Activated naive CD4-positive, alpha-beta T cell treated with anti-CD3 and anti-CD28 coated beads, Interleukin-2, amount 10 ng/mL, durations not matched to agents 7 days and 5 days (primary cell): ENCODE measurements at regions not wholly inside any gene's neighbourhood (a gene's known extent, or its start where the extent isn't known, plus 50 kb on each side); places are given as distances from the start of the nearest gene placed in this dataset.
"Not testable (repeated sequence)": the region's sequence is repeated elsewhere in the genome, so short reads cannot be mapped to it uniquely, and the experiment has no call there.

Source experiments
- CTCF ChIA-PET: fragments of 350-600 bp; sonication (Branson Sonifier 250); formaldehyde crosslinking; loops from one replicate; lab custom pipeline; 2021; ENCODE audit warnings: antibody characterized with exemption; lab: Charles Lee
- DNase-seq: peaks from one replicate; pipeline ENCODE4 v3.0.0-alpha.2; 2020
- H3K27ac Mint-ChIP-seq: one replicate; pipeline ENCODE4 v1.8.0; 2021; ENCODE audit warnings: mild to moderate bottlenecking, moderate library complexity, mixed read lengths
- H3K27me3 Mint-ChIP-seq: one replicate; pipeline ENCODE4 v1.8.0; 2021; ENCODE audit warnings: mild to moderate bottlenecking, mixed read lengths
- H3K36me3 Mint-ChIP-seq: one replicate; pipeline ENCODE4 v1.8.0; 2021; ENCODE audit warnings: mixed read lengths
- H3K4me1 Mint-ChIP-seq: one replicate; pipeline ENCODE4 v1.8.0; 2021; ENCODE audit warnings: mixed read lengths
- H3K4me3 Mint-ChIP-seq: one replicate; pipeline ENCODE4 v1.8.0; 2021; ENCODE audit warnings: mild to moderate bottlenecking, moderate library complexity, mixed read lengths
- H3K9me3 Mint-ChIP-seq: one replicate; pipeline ENCODE4 v1.8.0; 2021; ENCODE audit warnings: mixed read lengths

DNA sequence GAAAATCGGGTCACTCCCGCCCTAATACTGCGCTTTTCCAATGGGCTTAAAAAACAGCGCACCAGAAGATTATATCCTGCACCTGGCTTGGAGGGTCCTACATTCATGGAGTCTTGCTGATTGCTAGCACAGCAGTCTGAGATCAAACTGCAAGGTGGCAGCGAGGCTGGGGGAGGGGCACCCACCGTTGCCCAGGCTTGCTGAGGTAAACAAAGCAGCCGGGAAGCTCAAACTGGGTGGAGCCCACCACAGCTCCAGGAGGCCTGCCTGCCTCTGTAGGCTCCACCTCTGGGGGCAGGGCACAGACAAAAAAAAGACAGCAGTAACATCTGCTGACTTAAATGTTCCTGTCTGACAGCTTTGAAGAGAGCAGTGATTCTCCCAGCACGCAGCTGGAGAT lies 150.6 kb upstream of the ANKFN1 start:
- H3K9me3 Mint-ChIP-seq, H3K27ac Mint-ChIP-seq, H3K27me3 Mint-ChIP-seq, DNase-seq, CTCF ChIA-PET, H3K36me3 Mint-ChIP-seq, H3K4me1 Mint-ChIP-seq, H3K4me3 Mint-ChIP-seq: not testable (repeated sequence)

DNA sequence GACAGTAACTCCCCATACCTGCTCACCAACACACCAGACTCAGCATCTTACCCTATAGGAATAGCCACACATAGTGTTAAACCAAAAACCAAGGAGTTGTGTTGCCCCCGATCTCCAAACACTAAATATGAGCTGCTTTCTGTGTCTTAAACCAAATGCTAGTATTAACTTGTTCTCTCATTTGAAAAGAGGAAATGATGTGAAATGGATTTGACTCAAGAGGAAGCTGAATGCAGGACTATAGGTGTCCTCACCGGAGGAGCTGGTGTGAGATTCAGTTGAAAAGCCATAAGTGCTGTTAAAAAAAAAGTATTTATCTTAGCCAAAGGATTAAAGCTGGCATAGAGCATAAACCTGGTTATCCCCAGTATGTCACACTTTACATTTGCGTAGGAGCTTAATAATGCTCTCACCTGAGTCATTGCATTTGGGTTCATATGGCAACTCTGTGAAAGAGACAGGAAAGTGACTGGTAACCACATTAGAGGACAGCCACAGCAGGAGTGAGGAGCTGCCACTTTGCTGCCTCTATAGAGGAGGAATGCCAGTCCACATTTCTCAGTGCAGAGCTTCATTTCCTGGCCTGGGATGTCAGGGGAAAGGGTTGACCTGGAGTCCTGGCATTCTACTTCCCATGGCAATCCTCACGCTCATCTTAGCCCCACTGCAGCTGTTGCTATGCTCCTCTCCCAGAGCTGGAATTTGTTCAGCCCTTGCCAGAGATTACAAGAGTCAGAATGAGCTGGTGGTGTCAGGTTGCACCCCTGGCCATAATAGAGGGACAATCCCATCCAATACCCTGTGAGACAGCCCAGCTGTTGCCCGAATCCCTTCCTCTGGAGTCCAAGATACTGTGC lies 143.3 kb upstream of the ANKFN1 start:
- no peak overlapping the region for H3K4me3 Mint-ChIP-seq
- H3K27ac Mint-ChIP-seq, result no peak overlapping the region
- no peaks in the 10 kb centered on the region for H3K9me3 Mint-ChIP-seq
- CTCF ChIA-PET, result interaction anchor here (1.1 kb wide), 1 partner anchor 11 kb away, joined by 3 read pairs; no protein-coding TSS in a partner anchor
- H3K36me3 Mint-ChIP-seq, result no peaks in the 10 kb centered on the region
- no peaks in the 10 kb centered on the region for H3K27me3 Mint-ChIP-seq
- H3K4me1 Mint-ChIP-seq, result no peaks in the 10 kb centered on the region
- no peak for DNase-seq

DNA sequence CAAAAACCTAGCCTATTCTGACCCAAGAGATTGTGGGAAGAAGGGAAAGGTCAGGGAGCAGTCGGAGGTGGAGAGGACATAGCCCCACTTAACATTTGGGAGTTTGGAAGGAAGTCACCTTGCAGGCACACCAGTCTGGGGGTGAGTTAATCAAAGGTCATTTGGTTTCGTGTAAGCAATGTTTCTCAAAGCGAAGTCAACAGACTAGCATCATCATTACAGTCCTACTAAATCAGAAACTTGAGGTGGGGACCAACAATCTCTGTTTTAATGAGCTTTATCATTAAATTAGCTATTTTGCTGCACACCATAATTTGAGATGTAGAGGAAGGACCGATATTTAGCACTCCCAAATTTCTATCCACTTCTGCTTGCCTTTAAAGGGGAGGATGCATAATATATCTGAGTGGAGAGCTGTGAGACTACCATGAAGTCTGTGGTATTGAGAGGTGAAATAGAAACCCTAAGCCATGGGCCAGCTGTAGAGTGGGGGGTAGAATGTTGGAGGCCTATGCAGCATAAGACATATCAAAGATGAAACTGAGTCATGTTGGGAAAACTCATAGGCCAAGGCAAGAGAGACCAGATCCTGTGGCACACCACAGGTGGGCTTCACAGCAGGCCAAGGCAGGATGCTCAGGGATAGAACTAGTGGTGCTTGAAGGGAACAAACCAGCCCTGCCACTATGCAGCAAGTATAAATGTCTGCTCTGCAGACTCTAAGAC lies 141.7 kb upstream of the ANKFN1 start:
- no peak overlapping the region for H3K4me3 Mint-ChIP-seq
- H3K9me3 Mint-ChIP-seq, result no peaks in the 10 kb centered on the region
- CTCF ChIA-PET, result no interaction called here
- H3K27me3 Mint-ChIP-seq, result no peaks in the 10 kb centered on the region
- DNase-seq, result no peak
- no peaks in the 10 kb centered on the region for H3K36me3 Mint-ChIP-seq
- H3K4me1 Mint-ChIP-seq, result no peaks in the 10 kb centered on the region
- H3K27ac Mint-ChIP-seq, result no peak overlapping the region

DNA sequence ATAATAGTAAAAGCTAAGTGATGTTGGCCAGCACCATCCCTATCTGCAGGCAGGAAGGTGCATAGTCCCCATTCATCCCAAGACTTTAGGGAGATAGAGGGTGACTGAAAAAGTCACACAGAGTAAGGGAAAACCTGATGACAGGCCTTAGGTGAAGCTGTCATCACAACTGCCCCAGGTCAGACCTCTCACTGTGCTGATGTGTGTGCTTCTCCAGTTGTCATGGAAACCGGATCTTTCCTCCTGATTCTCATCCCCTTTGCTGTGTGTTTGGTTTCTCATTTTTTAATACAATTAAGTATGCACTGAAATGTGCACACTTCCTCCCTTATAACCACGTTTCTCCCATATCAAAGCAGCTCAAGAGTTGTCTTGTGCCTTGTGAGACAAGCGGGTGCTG lies 135.1 kb upstream of the ANKFN1 start:
- DNase-seq, result no peak
- CTCF ChIA-PET, result no interaction called here

DNA sequence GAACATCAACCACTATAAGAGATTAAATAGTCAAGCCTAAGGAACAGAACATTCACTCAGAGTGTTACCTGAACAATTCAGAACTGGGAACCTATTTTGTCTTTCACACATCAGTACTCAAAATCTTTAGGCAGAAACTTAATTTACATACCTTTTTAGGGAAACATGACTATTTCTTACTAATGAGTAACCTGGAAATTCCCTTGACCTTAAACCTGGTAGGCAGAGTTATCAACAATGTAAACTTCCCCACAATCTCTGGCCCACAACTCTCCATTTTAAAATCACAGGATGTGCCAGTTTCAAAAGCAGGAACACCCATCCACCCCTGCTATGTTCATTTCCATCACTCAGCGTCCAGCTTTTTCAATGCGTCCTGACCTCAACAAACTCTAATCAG lies 132.9 kb upstream of the ANKFN1 start:
- Mint-ChIP-seq H3K27ac (no peak overlapping the region), H3K27me3 (no peaks in the 10 kb centered on the region), H3K4me3 (no peak overlapping the region), H3K9me3 (no peaks in the 10 kb centered on the region), H3K4me1 (no peaks in the 10 kb centered on the region), H3K36me3 (no peaks in the 10 kb centered on the region)
- CTCF ChIA-PET, result no interaction called here
- no peak for DNase-seq

More for the DNA sequence above, 135.1 kb upstream of the ANKFN1 start:
- Mint-ChIP-seq H3K9me3 (no peaks in the 10 kb centered on the region), H3K27ac (no peak overlapping the region), H3K4me1 (no peaks in the 10 kb centered on the region), H3K27me3 (no peaks in the 10 kb centered on the region), H3K36me3 (no peaks in the 10 kb centered on the region), H3K4me3 (no peak overlapping the region)

DNA sequence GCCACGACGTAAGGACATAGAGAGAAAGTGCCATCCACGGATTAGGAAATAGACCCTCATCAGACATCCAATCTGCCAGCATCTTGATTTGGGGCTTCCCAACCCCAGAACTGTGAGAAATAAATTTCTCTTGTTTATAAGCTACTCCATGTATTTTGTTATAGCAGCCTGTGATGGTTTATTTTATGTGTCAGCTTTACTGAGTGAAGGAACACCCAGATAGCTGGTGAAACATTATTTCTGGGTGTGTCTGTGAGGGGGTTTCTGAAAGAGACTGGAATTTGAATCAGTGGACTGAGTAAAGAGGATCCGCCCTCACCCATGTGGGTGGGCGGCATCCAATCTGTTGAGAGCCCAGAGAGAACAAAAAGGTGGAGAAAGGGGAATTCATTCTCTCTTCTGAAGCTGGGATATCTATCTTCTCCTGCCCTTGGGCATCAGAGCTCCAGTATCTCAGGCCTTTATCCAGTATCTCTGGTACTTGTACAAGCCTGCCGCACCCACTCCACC lies 131.5 kb upstream of the ANKFN1 start:
- CTCF ChIA-PET, result no interaction called here
- no peak for DNase-seq
- H3K27ac Mint-ChIP-seq, result no peak overlapping the region
- H3K27me3 Mint-ChIP-seq, result no peaks in the 10 kb centered on the region
- no peaks in the 10 kb centered on the region for H3K9me3 Mint-ChIP-seq
- H3K4me3 Mint-ChIP-seq, result no peak overlapping the region
- no peaks in the 10 kb centered on the region for H3K4me1 Mint-ChIP-seq
- H3K36me3 Mint-ChIP-seq, result no peaks in the 10 kb centered on the region

DNA sequence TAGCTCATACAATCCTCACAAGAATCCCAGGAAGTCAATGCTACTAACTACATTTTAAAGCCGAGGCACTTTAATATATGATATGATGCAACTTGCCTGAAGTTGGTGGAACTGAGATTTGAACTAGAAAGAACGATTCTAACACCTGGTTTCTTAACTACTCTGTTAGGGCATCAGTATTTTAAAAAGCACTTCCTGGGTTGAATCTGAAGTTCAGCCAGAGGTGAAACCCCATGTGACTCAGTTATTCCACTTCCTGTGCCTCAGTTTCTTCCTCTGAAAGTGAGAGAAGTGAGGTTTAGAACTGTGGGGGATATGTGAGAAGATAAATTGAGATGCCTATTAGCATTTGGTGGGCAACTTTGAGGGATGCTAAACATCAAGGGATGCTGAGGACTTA lies 129.4 kb upstream of the ANKFN1 start:
- CTCF ChIA-PET, result no interaction called here
- H3K4me3 Mint-ChIP-seq, result no peak overlapping the region
- no peaks in the 10 kb centered on the region for H3K9me3 Mint-ChIP-seq
- no peak for DNase-seq
- H3K36me3 Mint-ChIP-seq, result no peaks in the 10 kb centered on the region
- no peaks in the 10 kb centered on the region for H3K4me1 Mint-ChIP-seq
- no peak overlapping the region for H3K27ac Mint-ChIP-seq
- no peaks in the 10 kb centered on the region for H3K27me3 Mint-ChIP-seq

DNA sequence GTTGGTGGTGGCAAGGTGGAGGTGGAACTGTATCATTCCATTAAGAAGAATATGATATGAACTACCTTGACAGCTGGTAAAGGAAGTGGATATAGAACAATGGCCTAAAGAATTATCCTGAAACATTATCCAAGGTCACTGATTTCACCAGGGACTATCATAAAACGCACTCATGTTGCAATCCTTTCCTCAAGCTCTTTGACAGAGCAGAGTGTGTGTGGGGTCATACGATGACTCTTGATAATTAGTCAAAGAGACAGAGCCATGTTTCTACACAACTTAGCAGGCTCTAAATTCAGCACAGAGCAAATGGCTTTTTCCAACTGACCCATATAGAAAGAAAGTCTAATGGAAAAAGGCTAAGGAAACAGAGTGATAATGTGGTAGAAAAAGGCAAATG lies 126.4 kb upstream of the ANKFN1 start:
- DNase-seq, result no peak
- H3K27ac Mint-ChIP-seq, result no peak overlapping the region
- no peak overlapping the region for H3K4me3 Mint-ChIP-seq
- no peaks in the 10 kb centered on the region for H3K27me3 Mint-ChIP-seq
- no peaks in the 10 kb centered on the region for H3K4me1 Mint-ChIP-seq
- H3K36me3 Mint-ChIP-seq, result no peaks in the 10 kb centered on the region
- H3K9me3 Mint-ChIP-seq, result no peaks in the 10 kb centered on the region
- CTCF ChIA-PET, result no interaction called here

DNA sequence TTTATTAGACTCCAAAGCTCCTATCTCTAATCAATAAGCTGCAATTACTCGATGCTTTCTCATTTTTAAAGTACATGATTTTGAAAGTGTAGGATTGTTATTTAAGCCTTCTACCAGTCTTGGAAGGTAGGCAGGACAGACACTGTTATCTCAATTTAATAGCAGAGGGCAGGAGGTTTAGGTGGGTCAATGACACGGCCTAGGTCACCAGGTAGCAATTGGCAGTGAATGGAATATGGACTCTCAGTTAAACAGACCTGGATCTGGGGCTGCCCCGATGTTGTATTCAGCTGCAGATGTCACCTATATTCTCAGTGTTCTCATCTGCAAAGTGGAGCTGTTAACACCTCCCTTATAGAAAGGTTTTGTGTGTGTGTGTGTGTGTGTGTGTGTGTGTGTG lies 124.4 kb upstream of the ANKFN1 start:
- Mint-ChIP-seq H3K4me1 (no peaks in the 10 kb centered on the region), H3K27ac (no peak overlapping the region), H3K27me3 (no peaks in the 10 kb centered on the region), H3K4me3 (no peak overlapping the region), H3K36me3 (no peaks in the 10 kb centered on the region), H3K9me3 (no peaks in the 10 kb centered on the region)
- CTCF ChIA-PET, result no interaction called here
- DNase-seq, result no peak

DNA sequence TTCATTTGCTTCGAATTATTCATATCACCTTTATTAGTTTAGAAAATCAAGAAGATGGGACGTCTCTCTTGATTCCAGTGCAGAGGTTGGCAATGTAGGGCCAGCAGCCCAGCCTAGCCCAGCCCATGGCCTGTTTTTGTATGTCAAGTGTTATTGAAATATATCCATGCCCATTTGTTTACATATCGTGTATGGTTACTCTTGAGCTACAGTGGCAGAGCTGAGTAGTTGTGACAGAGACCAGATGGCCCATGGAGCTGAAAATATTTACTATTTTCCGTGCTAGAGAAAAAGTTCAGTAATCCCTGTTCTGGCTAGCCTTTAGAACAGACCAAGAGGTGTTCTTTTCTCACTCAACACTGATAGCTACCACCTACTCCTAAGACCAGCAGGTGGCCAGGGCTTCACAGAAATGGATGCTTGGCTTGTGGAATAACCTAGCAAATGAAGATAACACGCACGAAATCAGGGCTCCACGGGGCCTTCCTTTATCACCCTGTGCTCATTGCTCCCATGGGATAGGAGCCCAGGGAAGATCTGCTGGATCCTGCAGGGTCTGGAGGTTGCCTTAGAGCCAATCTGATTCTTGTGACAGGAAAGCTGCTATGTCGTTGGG lies 123.2 kb upstream of the ANKFN1 start:
- Mint-ChIP-seq H3K27me3 (no peaks in the 10 kb centered on the region), H3K4me1 (no peaks in the 10 kb centered on the region), H3K4me3 (no peak overlapping the region), H3K36me3 (no peaks in the 10 kb centered on the region), H3K9me3 (no peaks in the 10 kb centered on the region), H3K27ac (no peak overlapping the region)
- DNase-seq, result no peak
- CTCF ChIA-PET, result no interaction called here

DNA sequence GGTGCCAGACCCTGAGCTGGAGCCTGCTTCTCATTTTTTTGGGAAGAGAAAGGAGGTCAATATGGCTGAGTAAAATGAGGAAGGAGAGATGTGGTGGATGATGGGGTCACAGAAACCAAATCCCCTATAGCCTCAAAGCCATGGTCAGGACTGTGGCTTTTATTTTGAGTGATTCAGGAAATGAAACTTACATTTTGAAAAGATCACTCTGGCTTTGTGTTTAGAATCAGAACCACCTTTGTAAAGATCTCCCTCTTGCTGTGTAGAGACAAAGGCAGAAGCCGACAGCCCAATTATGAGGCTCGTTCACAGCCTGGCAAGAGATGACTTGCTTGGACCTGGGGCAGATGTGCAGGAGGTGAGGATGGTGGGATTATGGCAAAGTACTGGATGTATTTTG lies 121.6 kb upstream of the ANKFN1 start:
- DNase-seq, result no peak
- Mint-ChIP-seq H3K9me3 (no peaks in the 10 kb centered on the region), H3K36me3 (no peaks in the 10 kb centered on the region), H3K27ac (no peak overlapping the region), H3K27me3 (no peaks in the 10 kb centered on the region), H3K4me1 (no peaks in the 10 kb centered on the region), H3K4me3 (no peak overlapping the region)
- CTCF ChIA-PET, result no interaction called here

DNA sequence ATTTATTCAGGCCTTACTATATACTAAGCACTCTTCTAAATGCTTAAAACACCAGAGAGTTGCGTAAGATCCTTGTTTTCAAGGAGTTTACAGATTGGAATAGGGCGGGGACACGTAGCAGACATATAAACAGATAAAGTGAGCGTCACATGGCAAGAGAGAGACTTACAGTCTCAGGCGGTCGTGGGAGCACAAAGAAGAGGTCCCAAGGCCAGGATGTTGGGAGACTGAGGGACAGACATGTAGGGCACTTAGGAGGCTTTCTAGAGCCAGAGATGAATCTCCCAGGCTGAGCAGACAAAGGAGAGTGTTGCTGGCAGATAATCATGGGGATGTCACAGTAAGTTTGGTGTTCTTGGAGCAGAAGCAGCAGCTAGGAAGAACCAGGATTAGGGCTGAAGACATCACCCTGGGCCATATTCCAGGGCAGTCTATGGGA lies 119.1 kb upstream of the ANKFN1 start:
- CTCF ChIA-PET, result no interaction called here
- no peak for DNase-seq
- Mint-ChIP-seq H3K4me1 (no peaks in the 10 kb centered on the region), H3K36me3 (no peaks in the 10 kb centered on the region), H3K9me3 (no peaks in the 10 kb centered on the region), H3K27me3 (no peaks in the 10 kb centered on the region), H3K27ac (no peak overlapping the region), H3K4me3 (no peak overlapping the region)

DNA sequence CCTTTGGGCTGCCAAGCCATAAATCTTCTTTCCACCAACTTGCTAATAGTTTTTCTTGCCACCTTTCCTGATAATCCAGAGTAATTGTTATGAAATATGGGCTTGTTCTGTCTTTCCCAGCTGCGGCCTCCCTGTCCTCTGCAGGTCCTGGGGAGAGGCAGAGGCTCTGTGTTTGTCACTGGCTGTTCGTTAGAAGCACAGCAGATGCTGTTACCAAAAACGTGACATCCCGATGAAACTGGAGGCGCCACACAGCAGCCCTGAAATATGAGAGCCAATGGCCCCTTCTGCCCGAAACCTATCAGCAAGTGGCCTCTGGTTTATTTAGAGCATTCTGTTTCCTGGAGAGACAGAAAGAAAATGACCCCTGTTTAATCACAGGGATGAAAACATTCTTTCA lies 115.1 kb upstream of the ANKFN1 start:
- no peak overlapping the region for H3K4me3 Mint-ChIP-seq
- H3K36me3 Mint-ChIP-seq, result no peaks in the 10 kb centered on the region
- no peak overlapping the region for H3K27ac Mint-ChIP-seq
- no peaks in the 10 kb centered on the region for H3K4me1 Mint-ChIP-seq
- no peak for DNase-seq
- H3K9me3 Mint-ChIP-seq, result no peaks in the 10 kb centered on the region
- CTCF ChIA-PET, result no interaction called here
- peaks cover 4% of the 10 kb centered on the region for H3K27me3 Mint-ChIP-seq

DNA sequence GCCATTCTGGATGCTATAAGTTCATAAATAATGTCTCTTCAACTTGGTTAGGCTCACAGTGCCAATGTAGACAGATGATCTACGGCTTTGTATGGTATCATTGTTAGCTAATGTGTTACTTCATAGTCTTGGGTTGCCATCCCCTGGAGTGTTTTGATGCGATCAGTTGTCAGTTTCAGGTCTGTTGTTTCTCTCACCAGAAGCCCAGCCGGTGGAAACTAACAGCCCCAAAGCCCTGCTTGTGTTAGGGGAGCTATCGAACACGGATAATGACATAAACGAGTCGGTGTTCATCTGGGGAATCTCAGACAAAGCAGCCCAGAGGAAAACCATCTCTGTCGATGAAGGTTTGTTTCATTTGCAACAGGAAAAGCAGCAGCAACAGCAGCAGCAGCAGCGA lies 107.4 kb upstream of the ANKFN1 start:
- Mint-ChIP-seq H3K4me1 (no peaks in the 10 kb centered on the region), H3K27ac (no peak overlapping the region)

More for the DNA sequence above, 107.4 kb upstream of the ANKFN1 start:
- H3K36me3 Mint-ChIP-seq, result no peaks in the 10 kb centered on the region
- H3K9me3 Mint-ChIP-seq, result no peaks in the 10 kb centered on the region
- H3K27me3 Mint-ChIP-seq, result peaks cover 21% of the 10 kb centered on the region
- DNase-seq, result no peak
- CTCF ChIA-PET, result no interaction called here
- H3K4me3 Mint-ChIP-seq, result no peak overlapping the region
